Left kidney (tissue), 1 donor: ENCODE measurements at regions not wholly inside any gene's neighbourhood (a gene's known extent, or its start where the extent isn't known, plus 50 kb on each side); places are given as distances from the start of the nearest gene placed in this dataset.
A peak's percentile ranks its signal among the peaks of the same experiment; 100 is the strongest.
"Not testable (repeated sequence)": the region's sequence is repeated elsewhere in the genome, so short reads cannot be mapped to it uniquely, and the experiment has no call there.

Source experiments
- DNase-seq: peaks from one replicate; pipeline ENCODE4 v3.0.0-alpha.2; 2013

GRCh38 chr11:37306563-37306962 is 708.5 kb upstream of the RAG2 start:
- no peak for DNase-seq

- not testable (repeated sequence) for DNase-seq
These were observed 703.4 kb upstream of the RAG2 start for GRCh38 chr11:37301405-37301804.

GRCh38 chr11:37298173-37298572 is 700.1 kb upstream of the RAG2 start:
- no peak for DNase-seq

GRCh38 chr11:37286890-37287289 is 688.9 kb upstream of the RAG2 start:
- no peak for DNase-seq

- no peak for DNase-seq
These were observed 684.3 kb upstream of the RAG2 start for GRCh38 chr11:37282367-37282766.

- DNase-seq: no peak
These were observed 682.2 kb upstream of the RAG2 start for GRCh38 chr11:37280200-37280599.

- DNase-seq: no peak
These were observed 679.9 kb upstream of the RAG2 start for GRCh38 chr11:37277896-37278465.

GRCh38 chr11:37264783-37265182 is 666.7 kb upstream of the RAG2 start:
- DNase-seq: no peak

GRCh38 chr11:37264060-37264459 is 666.0 kb upstream of the RAG2 start:
- DNase-seq: no peak

- not testable (repeated sequence) for DNase-seq
These were observed 665.4 kb upstream of the RAG2 start for GRCh38 chr11:37263467-37263866.

GRCh38 chr11:37259734-37260133 is 661.7 kb upstream of the RAG2 start:
- no peak for DNase-seq

- no peak for DNase-seq
These were observed 650.1 kb upstream of the RAG2 start for GRCh38 chr11:37248145-37248544.

- not testable (repeated sequence) for DNase-seq
These were observed 648.1 kb upstream of the RAG2 start for GRCh38 chr11:37246092-37246491.

- no peak for DNase-seq
These were observed 632.8 kb upstream of the RAG2 start for GRCh38 chr11:37230865-37231264.

- DNase-seq: no peak
These were observed 625.9 kb upstream of the RAG2 start for GRCh38 chr11:37223962-37224361.

- no peak for DNase-seq
These were observed 605.0 kb upstream of the RAG2 start for GRCh38 chr11:37203006-37203405.

GRCh38 chr11:37199082-37199481 is 601.0 kb upstream of the RAG2 start:
- no peak for DNase-seq

- DNase-seq: peak; percentile 62
These were observed 586.3 kb upstream of the RAG2 start for GRCh38 chr11:37184326-37184725.

GRCh38 chr11:37182031-37182430 is 584.0 kb upstream of the RAG2 start:
- peak; percentile 65 for DNase-seq

GRCh38 chr11:37177721-37178120 is 579.7 kb upstream of the RAG2 start:
- no peak for DNase-seq

- DNase-seq: no peak
These were observed 573.4 kb upstream of the RAG2 start for GRCh38 chr11:37171451-37171850.

- DNase-seq: no peak
These were observed 572.3 kb upstream of the RAG2 start for GRCh38 chr11:37170311-37170710.

- not testable (repeated sequence) for DNase-seq
These were observed 547.4 kb upstream of the RAG2 start for GRCh38 chr11:37145434-37145833.

GRCh38 chr11:37142591-37142990 is 544.6 kb upstream of the RAG2 start:
- no peak for DNase-seq

GRCh38 chr11:37141707-37142106 is 543.7 kb upstream of the RAG2 start:
- DNase-seq: no peak
